ENCODE measurements at regions not wholly inside any gene's neighbourhood (a gene's known extent, or its start where the extent isn't known, plus 50 kb on each side); places are given as distances from the start of the nearest gene placed in this dataset.
A peak's percentile ranks its signal among the peaks of the same experiment; 100 is the strongest.

GRCh38 chr16:85477801-85478363, 135.2 kb upstream of the GSE1 start:
- DNase-seq = no peak

- no peak for DNase-seq
These were observed 133.0 kb upstream of the GSE1 start for GRCh38 chr16:85479972-85480726.

GRCh38 chr16:85480727-85481101, 132.4 kb upstream of the GSE1 start:
- no peak for DNase-seq

- DNase-seq = no peak
These were observed 131.9 kb upstream of the GSE1 start for GRCh38 chr16:85481206-85481605.

- DNase-seq = no peak
These were observed 131.4 kb upstream of the GSE1 start for GRCh38 chr16:85481738-85482137.

GRCh38 chr16:85483424-85483823, 129.7 kb upstream of the GSE1 start:
- no peak for DNase-seq

- DNase-seq = no peak
These were observed 128.5 kb upstream of the GSE1 start for GRCh38 chr16:85484347-85485300.

- DNase-seq = no peak
These were observed 127.7 kb upstream of the GSE1 start for GRCh38 chr16:85485379-85485778.

GRCh38 chr16:85486256-85486915, 126.7 kb upstream of the GSE1 start:
- no peak for DNase-seq

GRCh38 chr16:85488414-85488813, 124.7 kb upstream of the GSE1 start:
- no peak for DNase-seq

GRCh38 chr16:85490407-85491057, 122.6 kb upstream of the GSE1 start:
- DNase-seq = no peak

GRCh38 chr16:85491058-85491771, 121.9 kb upstream of the GSE1 start:
- DNase-seq = no peak

- peak; percentile 40 for DNase-seq
These were observed 121.3 kb upstream of the GSE1 start for GRCh38 chr16:85491798-85492294.

- no peak for DNase-seq
These were observed 120.7 kb upstream of the GSE1 start for GRCh38 chr16:85492295-85492864.

GRCh38 chr16:85494315-85494714, 118.8 kb upstream of the GSE1 start:
- no peak for DNase-seq

GRCh38 chr16:85495259-85495658, 117.9 kb upstream of the GSE1 start:
- no peak for DNase-seq

GRCh38 chr16:85495823-85496538, 117.1 kb upstream of the GSE1 start:
- DNase-seq = no peak

GRCh38 chr16:85497622-85498314, 115.4 kb upstream of the GSE1 start:
- DNase-seq = no peak

- DNase-seq = no peak
These were observed 114.5 kb upstream of the GSE1 start for GRCh38 chr16:85498607-85499006.

- no peak for DNase-seq
These were observed 112.9 kb upstream of the GSE1 start for GRCh38 chr16:85500220-85500619.

Data from hindlimb muscle (tissue), 1 donor.